HG03378 (cell line): ENCODE measurements at regions not wholly inside any gene's neighbourhood (a gene's known extent, or its start where the extent isn't known, plus 50 kb on each side); places are given as distances from the start of the nearest gene placed in this dataset.
A peak's percentile ranks its signal among the peaks of the same experiment; 100 is the strongest.

Experiments used
- ATAC-seq: cut with Tn5 transposase; IDR thresholded peaks from one replicate; pipeline ENCODE4 v1.9.1; 2021; ENCODE audit warnings: mild to moderate bottlenecking, moderate library complexity; ENCODE audit not compliant: unreplicated experiment

- no peak for ATAC-seq
These were observed 688.7 kb downstream of the ETS1 start for GRCh38 chr11:127898422-127899365.

GRCh38 chr11:127895776-127896175 is 691.6 kb downstream of the ETS1 start:
- no peak for ATAC-seq

- ATAC-seq, result no peak
These were observed 693.0 kb downstream of the ETS1 start for GRCh38 chr11:127894316-127894715.

GRCh38 chr11:127890030-127890615 is 697.2 kb downstream of the ETS1 start:
- ATAC-seq, result no peak

- no peak for ATAC-seq
These were observed 699.0 kb downstream of the ETS1 start for GRCh38 chr11:127888386-127888785.

GRCh38 chr11:127875131-127875530 is 712.2 kb downstream of the ETS1 start:
- ATAC-seq, result no peak

GRCh38 chr11:127873478-127873877 is 713.9 kb downstream of the ETS1 start:
- ATAC-seq, result no peak

GRCh38 chr11:127866109-127866508 is 721.2 kb downstream of the ETS1 start:
- no peak for ATAC-seq

GRCh38 chr11:127864861-127865260 is 722.5 kb downstream of the ETS1 start:
- no peak for ATAC-seq

GRCh38 chr11:127862406-127862805 is 725.0 kb downstream of the ETS1 start:
- no peak for ATAC-seq

- ATAC-seq, result no peak
These were observed 727.4 kb downstream of the ETS1 start for GRCh38 chr11:127859941-127860354.

GRCh38 chr11:127844876-127845275 is 742.5 kb downstream of the ETS1 start:
- no peak for ATAC-seq

- peak; percentile 77 for ATAC-seq
These were observed 743.6 kb downstream of the ETS1 start for GRCh38 chr11:127843483-127844396.

- ATAC-seq, result no peak
These were observed 762.2 kb downstream of the ETS1 start for GRCh38 chr11:127825183-127825582.

GRCh38 chr11:127818625-127819024 is 768.7 kb downstream of the ETS1 start:
- ATAC-seq, result no peak

GRCh38 chr11:127816962-127817361 is 770.4 kb downstream of the ETS1 start:
- no peak for ATAC-seq

- ATAC-seq, result no peak
These were observed 772.0 kb downstream of the ETS1 start for GRCh38 chr11:127815331-127815730.

GRCh38 chr11:127806501-127806900 is 780.9 kb downstream of the ETS1 start:
- no peak for ATAC-seq

- no peak for ATAC-seq
These were observed 781.6 kb downstream of the ETS1 start for GRCh38 chr11:127805771-127806170.

- ATAC-seq, result no peak
These were observed 782.5 kb downstream of the ETS1 start for GRCh38 chr11:127804747-127805400.

GRCh38 chr11:127803755-127804154 is 783.6 kb downstream of the ETS1 start:
- no peak for ATAC-seq
